ENCODE measurements at regions not wholly inside any gene's neighbourhood (a gene's known extent, or its start where the extent isn't known, plus 50 kb on each side); places are given as distances from the start of the nearest gene placed in this dataset.

GRCh38 chr20:10853731-10854130 lies 179.9 kb upstream of the JAG1 start:
- Histone ChIP-seq H3K4me1 (ENCODE audit: control insufficient read depth in 1 of 2, insufficient read depth in 1 of 2, low read depth in 1 of 2, low read length in 1 of 2) (peaks cover 29 to 32% of the 10 kb centered on the region in 2 experiments), H3K27ac (no peak overlapping the region), H3K27me3 (no peaks in the 10 kb centered on the region), H3K9me3 (no peaks in the 10 kb centered on the region), H3K36me3 (no peaks in the 10 kb centered on the region), H3K4me3 (ENCODE audit: low read depth in 1 of 2, low read length in 1 of 2) (no peak overlapping the region)
- TF ChIP-seq, protein P1, sequence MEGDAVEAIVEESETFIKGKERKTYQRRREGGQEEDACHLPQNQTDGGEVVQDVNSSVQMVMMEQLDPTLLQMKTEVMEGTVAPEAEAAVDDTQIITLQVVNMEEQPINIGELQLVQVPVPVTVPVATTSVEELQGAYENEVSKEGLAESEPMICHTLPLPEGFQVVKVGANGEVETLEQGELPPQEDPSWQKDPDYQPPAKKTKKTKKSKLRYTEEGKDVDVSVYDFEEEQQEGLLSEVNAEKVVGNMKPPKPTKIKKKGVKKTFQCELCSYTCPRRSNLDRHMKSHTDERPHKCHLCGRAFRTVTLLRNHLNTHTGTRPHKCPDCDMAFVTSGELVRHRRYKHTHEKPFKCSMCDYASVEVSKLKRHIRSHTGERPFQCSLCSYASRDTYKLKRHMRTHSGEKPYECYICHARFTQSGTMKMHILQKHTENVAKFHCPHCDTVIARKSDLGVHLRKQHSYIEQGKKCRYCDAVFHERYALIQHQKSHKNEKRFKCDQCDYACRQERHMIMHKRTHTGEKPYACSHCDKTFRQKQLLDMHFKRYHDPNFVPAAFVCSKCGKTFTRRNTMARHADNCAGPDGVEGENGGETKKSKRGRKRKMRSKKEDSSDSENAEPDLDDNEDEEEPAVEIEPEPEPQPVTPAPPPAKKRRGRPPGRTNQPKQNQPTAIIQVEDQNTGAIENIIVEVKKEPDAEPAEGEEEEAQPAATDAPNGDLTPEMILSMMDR (IDR thresholded peaks at IDR 0.05), result no peak

- no peaks in the 10 kb centered on the region for H3K36me3 ChIP-seq
- TF ChIP-seq, protein P1 (IDR thresholded peaks at IDR 0.05), result no peak
- no peaks in the 10 kb centered on the region for H3K9me3 ChIP-seq
- H3K4me3 ChIP-seq (ENCODE audit: low read depth in 1 of 2, low read length in 1 of 2), result no peak overlapping the region
- no peaks in the 10 kb centered on the region for H3K27me3 ChIP-seq
- H3K4me1 ChIP-seq (ENCODE audit: control insufficient read depth in 1 of 2, insufficient read depth in 1 of 2, low read depth in 1 of 2, low read length in 1 of 2), result peaks cover 31 to 35% of the 10 kb centered on the region in 2 experiments
- H3K27ac ChIP-seq, result no peak overlapping the region
Observed at GRCh38 chr20:10854976-10855375, 181.2 kb upstream of the JAG1 start.

DNA sequence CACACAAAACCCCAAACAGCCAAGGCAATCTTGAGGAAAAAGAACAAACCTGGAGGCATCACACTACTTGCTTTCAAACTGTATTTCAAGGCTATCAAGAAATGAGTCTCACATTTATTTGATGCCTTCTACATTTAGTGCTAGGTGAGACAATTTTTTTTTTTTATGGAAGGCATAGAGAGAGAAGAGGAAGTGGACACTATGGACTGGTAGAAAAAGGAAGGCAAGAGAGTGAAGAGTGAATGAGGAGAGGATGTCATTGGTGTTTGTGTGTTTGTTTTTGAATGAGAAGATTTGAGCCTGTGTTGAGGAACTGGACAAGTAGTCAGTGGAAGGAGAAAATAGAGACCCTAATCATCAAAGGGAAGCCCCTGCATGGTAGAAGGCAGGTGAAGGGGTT lies 182.0 kb upstream of the JAG1 start:
- H3K27me3 ChIP-seq, result no peaks in the 10 kb centered on the region
- no peaks in the 10 kb centered on the region for H3K36me3 ChIP-seq
- TF ChIP-seq, protein P1 (IDR thresholded peaks at IDR 0.05), result no peak
- H3K4me1 ChIP-seq (ENCODE audit: control insufficient read depth in 1 of 2, insufficient read depth in 1 of 2, low read depth in 1 of 2, low read length in 1 of 2), result peaks cover 39 to 43% of the 10 kb centered on the region in 2 experiments
- peak overlapping the region; percentile 89 for H3K27ac ChIP-seq
- no peaks in the 10 kb centered on the region for H3K9me3 ChIP-seq
- H3K4me3 ChIP-seq (ENCODE audit: low read depth in 1 of 2, low read length in 1 of 2), result no peak overlapping the region

GRCh38 chr20:10856237-10857015 lies 182.6 kb upstream of the JAG1 start:
- Histone ChIP-seq H3K27me3 (no peaks in the 10 kb centered on the region), H3K4me1 (ENCODE audit: control insufficient read depth in 1 of 2, insufficient read depth in 1 of 2, low read depth in 1 of 2, low read length in 1 of 2) (peaks cover 46 to 50% of the 10 kb centered on the region in 2 experiments), H3K9me3 (no peaks in the 10 kb centered on the region), H3K36me3 (no peaks in the 10 kb centered on the region), H3K4me3 (ENCODE audit: low read depth in 1 of 2, low read length in 1 of 2) (no peak overlapping the region), H3K27ac (peak overlapping the region; percentile 89)
- TF ChIP-seq, protein P1 (IDR thresholded peaks at IDR 0.05), result no peak

DNA sequence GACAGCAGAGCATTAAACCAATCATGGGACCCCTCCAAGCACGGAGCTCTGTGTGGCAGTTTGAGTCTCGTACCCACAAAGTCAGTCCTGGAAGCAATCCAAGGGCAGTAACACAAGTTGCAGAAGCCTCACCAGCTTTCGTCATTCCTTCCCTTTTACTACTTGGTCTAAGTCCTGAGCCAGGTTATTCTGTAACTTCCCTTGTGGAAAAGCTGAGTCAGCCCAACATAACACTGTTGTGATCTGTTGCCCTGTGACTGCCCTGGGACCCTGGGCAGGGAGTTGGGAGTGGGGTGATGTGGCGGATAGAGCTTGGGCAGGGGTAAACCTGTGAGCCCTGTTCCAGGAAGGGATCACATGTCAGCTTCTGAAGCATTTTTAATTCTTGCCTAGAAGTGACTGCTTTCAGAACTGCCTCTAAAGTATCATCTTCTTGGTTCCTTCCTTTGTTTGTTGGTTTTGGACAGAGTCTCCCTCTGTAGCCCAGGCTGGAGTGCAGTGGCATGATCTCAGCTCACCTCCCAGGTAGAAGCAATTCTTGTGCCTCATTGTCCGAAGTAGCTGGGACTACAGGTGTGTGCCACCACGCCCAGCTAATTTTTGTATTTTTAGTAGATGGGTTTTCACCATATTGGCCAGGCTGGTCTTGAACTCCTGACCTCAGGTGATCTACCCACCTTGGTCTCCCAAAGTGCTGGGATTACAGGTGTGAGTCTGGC lies 183.7 kb upstream of the JAG1 start:
- Histone ChIP-seq H3K4me1 (ENCODE audit: control insufficient read depth in 1 of 2, insufficient read depth in 1 of 2, low read depth in 1 of 2, low read length in 1 of 2) (peaks cover 51 to 55% of the 10 kb centered on the region in 2 experiments), H3K9me3 (no peaks in the 10 kb centered on the region), H3K4me3 (ENCODE audit: low read depth in 1 of 2, low read length in 1 of 2) (peak overlapping the region; percentile 20 to 36), H3K27ac (peak overlapping the region; percentile 89), H3K36me3 (no peaks in the 10 kb centered on the region), H3K27me3 (no peaks in the 10 kb centered on the region)
- TF ChIP-seq, protein P1 (IDR thresholded peaks at IDR 0.05), result no peak
